ENCODE measurements at regions not wholly inside any gene's neighbourhood (a gene's known extent, or its start where the extent isn't known, plus 50 kb on each side); places are given as distances from the start of the nearest gene placed in this dataset.
A peak's percentile ranks its signal among the peaks of the same experiment; 100 is the strongest.

DNA sequence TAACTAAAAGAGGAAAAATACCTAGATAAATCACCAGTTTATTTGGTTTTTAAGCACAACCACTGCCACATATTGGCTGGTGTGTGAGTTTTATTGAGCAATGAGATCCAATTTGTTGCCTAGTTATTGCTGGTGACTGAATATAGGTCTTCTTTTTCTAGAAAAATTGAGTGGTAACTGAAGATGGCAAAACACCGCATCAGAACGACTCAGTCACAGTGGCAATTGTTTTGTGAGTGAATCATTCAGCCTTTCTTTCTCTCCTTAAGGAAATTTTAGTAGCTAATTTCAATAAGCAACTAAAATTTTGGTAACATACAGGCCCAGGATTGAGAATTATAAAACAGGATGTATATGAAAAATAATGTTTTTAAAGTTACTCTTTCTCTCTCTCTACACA lies 533.0 kb downstream of the KCNA4 start:
- Histone ChIP-seq H3K4me2 (ENCODE audit: unreplicated experiment) (no peak overlapping the region), H3K9ac (no peak overlapping the region), H3K27me3 (replicated peaks; ENCODE audit: insufficient read depth) (no peaks in the 10 kb centered on the region), H3K36me3 (ENCODE audit: low read depth) (no peaks in the 10 kb centered on the region), H3K79me2 (ENCODE audit: insufficient read depth) (no peaks in the 10 kb centered on the region), H3K9me2 (ENCODE audit: insufficient read depth) (no peaks in the 10 kb centered on the region), H3K4me3 (no peak overlapping the region), H3K27ac (no peak overlapping the region), H3K9me3 (ENCODE audit: low read depth) (no peaks in the 10 kb centered on the region), H3F3A (ENCODE audit: insufficient read depth) (no peaks in the 10 kb centered on the region), H4K20me1 (ENCODE audit: insufficient read depth) (no peaks in the 10 kb centered on the region), H2AFZ (no peak overlapping the region), H3K4me1 (ENCODE audit: insufficient read depth) (no peaks in the 10 kb centered on the region)
- 24 to 45% methylated on average over 2 of the region's 2 CpGs for WGBS, 2 experiments (ENCODE audit: low coverage in 1 of 2, low lambda C conversion rate in 2 of 2, missing lambda C conversion rate in 2 of 2)
- TF ChIP-seq EZH2 (IDR thresholded peaks at IDR 0.05; ENCODE audit: insufficient read depth, poor library complexity, severe bottlenecking) (no peak), EZH2phosphoT487 (IDR thresholded peaks at IDR 0.05; ENCODE audit: insufficient read depth, low read depth) (no peak)
- in situ Hi-C loops (cut with MboI) = no loop called here
- DNase-seq = peak; percentile 7

DNA sequence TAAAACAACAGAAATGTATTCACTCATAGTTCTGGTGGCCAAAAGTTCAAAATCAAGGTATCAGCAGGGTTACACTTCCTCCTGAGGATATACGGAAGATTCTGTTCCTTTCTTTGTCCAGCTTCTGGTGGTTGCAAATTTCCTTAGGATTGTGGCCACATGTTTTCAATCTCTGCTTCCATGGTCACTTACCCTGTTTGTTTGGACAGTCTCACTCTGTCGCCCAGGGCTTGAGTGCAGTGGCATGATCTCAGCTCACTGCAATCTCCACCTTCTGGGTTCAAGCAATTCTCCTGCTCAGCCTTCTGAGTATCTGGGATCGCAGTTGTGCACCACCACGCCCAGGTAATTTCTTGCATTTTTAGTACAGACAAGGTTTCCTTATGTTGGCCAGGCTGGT lies 534.3 kb downstream of the KCNA4 start:
- H3K4me3 ChIP-seq = no peak overlapping the region
- no peaks in the 10 kb centered on the region for H3K9me3 ChIP-seq (ENCODE audit: low read depth)
- H3K9ac ChIP-seq = no peak overlapping the region
- no peaks in the 10 kb centered on the region for H3F3A ChIP-seq (ENCODE audit: insufficient read depth)
- H3K9me2 ChIP-seq (ENCODE audit: insufficient read depth) = no peaks in the 10 kb centered on the region
- no peak for DNase-seq
- no peak overlapping the region for H3K4me2 ChIP-seq (ENCODE audit: unreplicated experiment)
- TF ChIP-seq EZH2 (IDR thresholded peaks at IDR 0.05; ENCODE audit: insufficient read depth, poor library complexity, severe bottlenecking) (no peak), EZH2phosphoT487 (IDR thresholded peaks at IDR 0.05; ENCODE audit: insufficient read depth, low read depth) (no peak)
- no peaks in the 10 kb centered on the region for H3K36me3 ChIP-seq (ENCODE audit: low read depth)
- H2AFZ ChIP-seq = no peak overlapping the region
- H4K20me1 ChIP-seq (ENCODE audit: insufficient read depth) = no peaks in the 10 kb centered on the region
- no peak overlapping the region for H3K27ac ChIP-seq
- H3K79me2 ChIP-seq (ENCODE audit: insufficient read depth) = no peaks in the 10 kb centered on the region
- 55 to 58% methylated on average over 4 of the region's 4 CpGs for WGBS, 2 experiments (ENCODE audit: low coverage in 1 of 2, low lambda C conversion rate in 2 of 2, missing lambda C conversion rate in 2 of 2)
- no peaks in the 10 kb centered on the region for H3K4me1 ChIP-seq (ENCODE audit: insufficient read depth)
- in situ Hi-C loops (cut with MboI) = no loop called here
- no peaks in the 10 kb centered on the region for H3K27me3 ChIP-seq (replicated peaks; ENCODE audit: insufficient read depth)

- Histone ChIP-seq H2AFZ (no peak overlapping the region), H4K20me1 (ENCODE audit: insufficient read depth) (no peaks in the 10 kb centered on the region), H3F3A (ENCODE audit: insufficient read depth) (no peaks in the 10 kb centered on the region), H3K4me1 (ENCODE audit: insufficient read depth) (no peaks in the 10 kb centered on the region), H3K27ac (no peak overlapping the region), H3K27me3 (replicated peaks; ENCODE audit: insufficient read depth) (no peaks in the 10 kb centered on the region), H3K9me3 (ENCODE audit: low read depth) (no peaks in the 10 kb centered on the region), H3K4me2 (ENCODE audit: unreplicated experiment) (no peak overlapping the region), H3K9me2 (ENCODE audit: insufficient read depth) (no peaks in the 10 kb centered on the region), H3K9ac (no peak overlapping the region), H3K79me2 (ENCODE audit: insufficient read depth) (no peaks in the 10 kb centered on the region), H3K36me3 (ENCODE audit: low read depth) (no peaks in the 10 kb centered on the region), H3K4me3 (no peak overlapping the region)
- TF ChIP-seq EZH2 (IDR thresholded peaks at IDR 0.05; ENCODE audit: insufficient read depth, poor library complexity, severe bottlenecking) = no peak
- TF ChIP-seq EZH2phosphoT487 (IDR thresholded peaks at IDR 0.05; ENCODE audit: insufficient read depth, low read depth) = no peak
- WGBS, 2 experiments (ENCODE audit: low coverage in 1 of 2, low lambda C conversion rate in 2 of 2, missing lambda C conversion rate in 2 of 2) = 3 to 5% methylated on average over 2 of the region's 2 CpGs
- in situ Hi-C loops (cut with MboI) = no loop called here
- no peak for DNase-seq
Measured at GRCh38 chr11:29481738-29482137, 535.1 kb downstream of the KCNA4 start.

GRCh38 chr11:29480981-29481380 lies 535.8 kb downstream of the KCNA4 start:
- H3K4me2 ChIP-seq (ENCODE audit: unreplicated experiment) = no peak overlapping the region
- no peak overlapping the region for H3K4me3 ChIP-seq
- H4K20me1 ChIP-seq (ENCODE audit: insufficient read depth) = no peaks in the 10 kb centered on the region
- in situ Hi-C loops (cut with MboI) = no loop called here
- no peaks in the 10 kb centered on the region for H3K27me3 ChIP-seq (replicated peaks; ENCODE audit: insufficient read depth)
- no peak overlapping the region for H2AFZ ChIP-seq
- no peaks in the 10 kb centered on the region for H3K9me2 ChIP-seq (ENCODE audit: insufficient read depth)
- 53 to 67% methylated on average over 1 of the region's 1 CpG for WGBS, 2 experiments (ENCODE audit: low coverage in 1 of 2, low lambda C conversion rate in 2 of 2, missing lambda C conversion rate in 2 of 2)
- no peak for DNase-seq
- TF ChIP-seq EZH2phosphoT487 (IDR thresholded peaks at IDR 0.05; ENCODE audit: insufficient read depth, low read depth) (no peak), EZH2 (IDR thresholded peaks at IDR 0.05; ENCODE audit: insufficient read depth, poor library complexity, severe bottlenecking) (no peak)
- no peaks in the 10 kb centered on the region for H3K36me3 ChIP-seq (ENCODE audit: low read depth)
- H3K4me1 ChIP-seq (ENCODE audit: insufficient read depth) = no peaks in the 10 kb centered on the region
- H3K79me2 ChIP-seq (ENCODE audit: insufficient read depth) = no peaks in the 10 kb centered on the region
- H3K27ac ChIP-seq = no peak overlapping the region
- H3K9ac ChIP-seq = no peak overlapping the region
- no peaks in the 10 kb centered on the region for H3F3A ChIP-seq (ENCODE audit: insufficient read depth)
- no peaks in the 10 kb centered on the region for H3K9me3 ChIP-seq (ENCODE audit: low read depth)

DNA sequence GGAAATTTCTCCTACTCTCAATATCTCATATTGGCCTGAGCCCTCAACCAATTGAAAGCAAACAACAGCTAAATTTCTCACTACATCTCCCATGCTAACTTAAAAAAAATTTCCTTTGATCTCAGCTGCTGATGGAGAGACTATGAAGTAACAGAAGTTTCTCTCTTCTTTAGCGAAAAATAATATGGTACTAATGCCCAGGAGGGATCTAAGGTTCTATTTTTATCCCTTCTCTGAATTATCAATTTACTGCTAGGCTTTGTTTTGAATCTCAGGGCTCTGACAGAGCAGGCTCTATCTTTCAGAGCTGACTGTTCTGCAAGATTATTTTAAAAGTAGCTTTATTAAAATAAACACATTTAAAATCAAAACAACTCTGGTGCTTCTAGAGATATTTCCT lies 558.6 kb downstream of the KCNA4 start:
- Histone ChIP-seq H4K20me1 (ENCODE audit: insufficient read depth) (no peaks in the 10 kb centered on the region), H3K36me3 (ENCODE audit: low read depth) (no peaks in the 10 kb centered on the region), H3K9ac (no peak overlapping the region), H2AFZ (no peak overlapping the region), H3F3A (ENCODE audit: insufficient read depth) (no peaks in the 10 kb centered on the region), H3K9me2 (ENCODE audit: insufficient read depth) (no peaks in the 10 kb centered on the region), H3K27ac (no peak overlapping the region), H3K4me2 (ENCODE audit: unreplicated experiment) (no peak overlapping the region), H3K9me3 (ENCODE audit: low read depth) (no peaks in the 10 kb centered on the region), H3K4me1 (ENCODE audit: insufficient read depth) (no peaks in the 10 kb centered on the region), H3K79me2 (ENCODE audit: insufficient read depth) (no peaks in the 10 kb centered on the region), H3K27me3 (replicated peaks; ENCODE audit: insufficient read depth) (no peaks in the 10 kb centered on the region), H3K4me3 (no peak overlapping the region)
- in situ Hi-C loops (cut with MboI) = no loop called here
- WGBS, 2 experiments (ENCODE audit: low coverage in 1 of 2, low lambda C conversion rate in 2 of 2, missing lambda C conversion rate in 2 of 2) = 0 to 2% methylated on average over 1 of the region's 1 CpG
- TF ChIP-seq EZH2phosphoT487 (IDR thresholded peaks at IDR 0.05; ENCODE audit: insufficient read depth, low read depth) (no peak), EZH2 (IDR thresholded peaks at IDR 0.05; ENCODE audit: insufficient read depth, poor library complexity, severe bottlenecking) (no peak)
- DNase-seq = no peak
